ENCODE measurements at regions not wholly inside any gene's neighbourhood (a gene's known extent, or its start where the extent isn't known, plus 50 kb on each side); places are given as distances from the start of the nearest gene placed in this dataset.
"Not testable (repeated sequence)": the region's sequence is repeated elsewhere in the genome, so short reads cannot be mapped to it uniquely, and the experiment has no call there.

DNA sequence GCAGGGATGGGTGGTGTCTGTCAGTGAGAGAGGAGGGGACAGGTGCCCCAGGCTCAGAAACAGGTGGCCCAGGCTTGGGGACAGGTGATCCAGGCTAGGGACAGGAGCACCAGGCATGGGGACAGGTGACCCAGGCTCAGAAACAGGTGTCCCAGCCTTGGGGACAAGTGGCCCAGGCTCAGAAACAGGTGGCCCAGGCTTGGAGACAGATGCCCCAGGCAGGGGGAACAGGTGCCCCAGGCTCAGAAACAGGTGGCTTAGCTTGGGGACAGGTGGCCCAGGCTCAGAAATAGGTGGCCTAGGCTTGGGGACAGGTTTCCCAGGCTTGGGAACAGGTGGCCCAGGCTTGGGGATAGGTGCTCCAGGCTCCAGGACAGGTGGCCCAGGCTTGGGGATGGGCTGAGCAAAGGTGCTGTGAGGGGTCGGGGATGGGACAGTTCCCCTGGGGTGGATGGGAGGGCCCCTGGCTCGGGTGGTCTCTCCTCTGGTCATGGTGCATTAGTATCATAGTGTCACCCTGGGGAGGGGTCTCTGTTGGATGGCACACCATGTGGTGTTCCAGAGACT, 87.7 kb upstream of the C1orf174 start:
- intact Hi-C loops (cut with DNase I) = no loop called here
- ATAC-seq = no peak
- no peak for DNase-seq (ENCODE audit: low spot score)

DNA sequence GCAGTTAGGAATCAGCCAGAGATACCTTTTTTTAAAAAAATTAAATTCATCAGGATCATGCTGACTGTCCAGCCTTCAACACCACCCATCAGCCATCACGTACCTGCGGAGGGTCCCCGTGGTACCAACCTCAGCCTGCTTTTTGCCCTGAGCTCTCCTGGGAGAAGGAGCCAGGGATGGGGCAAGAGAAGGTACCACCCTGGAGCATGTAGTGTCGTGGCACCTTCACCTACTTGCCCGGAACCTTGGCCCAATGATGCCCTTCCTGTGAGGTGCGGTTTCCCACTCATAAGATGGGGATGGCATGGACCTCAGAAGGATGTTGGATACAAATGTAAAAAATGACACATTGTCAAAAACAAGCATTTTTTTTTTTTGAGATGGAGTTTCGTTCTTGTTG, 88.4 kb upstream of the C1orf174 start:
- intact Hi-C loops (cut with DNase I) = no loop called here
- no peak for DNase-seq (ENCODE audit: low spot score)
- ATAC-seq = no peak

DNA sequence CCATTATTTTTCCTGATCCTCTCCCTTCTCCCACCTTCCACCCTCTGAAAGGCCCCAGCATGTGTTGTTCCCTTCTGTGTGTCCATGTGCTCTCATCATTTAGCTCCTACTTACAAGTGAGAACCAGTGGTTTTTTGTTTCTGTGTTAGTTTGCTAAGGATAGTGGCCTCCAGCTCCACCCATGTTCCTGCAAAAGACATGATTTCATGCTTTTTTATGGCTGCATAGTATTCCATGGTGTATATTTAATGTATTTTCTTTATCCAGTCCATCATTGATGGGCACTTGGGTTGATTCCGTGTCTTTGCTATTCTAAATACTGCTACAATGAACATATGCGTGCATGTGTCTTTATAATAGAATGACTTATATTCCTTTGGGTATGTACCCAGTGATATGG, 89.4 kb upstream of the C1orf174 start:
- intact Hi-C loops (cut with DNase I) = no loop called here
- ATAC-seq (no peak), DNase-seq (ENCODE audit: low spot score) (no peak)

DNA sequence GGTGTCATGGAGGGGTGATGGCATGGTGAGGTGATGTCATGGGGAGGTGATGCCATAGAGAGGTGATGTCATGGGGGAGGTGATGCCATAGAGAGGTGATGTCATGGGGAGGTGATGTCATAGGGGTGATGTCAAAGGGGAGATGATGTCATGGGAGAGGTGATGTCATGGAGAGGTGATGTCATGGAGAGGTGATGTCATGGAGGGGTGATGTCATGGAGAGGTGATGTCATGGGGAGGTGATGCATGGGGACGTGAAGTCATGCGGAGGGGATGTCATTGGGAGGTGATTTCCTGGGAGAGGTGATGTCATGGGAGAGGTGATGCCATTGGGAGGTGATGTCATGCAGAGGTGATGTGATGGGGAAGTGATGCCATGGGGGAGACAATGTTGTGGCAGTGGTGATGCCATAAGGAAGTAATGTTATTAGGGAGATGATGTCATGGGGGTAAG, 92.1 kb upstream of the C1orf174 start:
- DNase-seq (ENCODE audit: low spot score) = no peak

DNA sequence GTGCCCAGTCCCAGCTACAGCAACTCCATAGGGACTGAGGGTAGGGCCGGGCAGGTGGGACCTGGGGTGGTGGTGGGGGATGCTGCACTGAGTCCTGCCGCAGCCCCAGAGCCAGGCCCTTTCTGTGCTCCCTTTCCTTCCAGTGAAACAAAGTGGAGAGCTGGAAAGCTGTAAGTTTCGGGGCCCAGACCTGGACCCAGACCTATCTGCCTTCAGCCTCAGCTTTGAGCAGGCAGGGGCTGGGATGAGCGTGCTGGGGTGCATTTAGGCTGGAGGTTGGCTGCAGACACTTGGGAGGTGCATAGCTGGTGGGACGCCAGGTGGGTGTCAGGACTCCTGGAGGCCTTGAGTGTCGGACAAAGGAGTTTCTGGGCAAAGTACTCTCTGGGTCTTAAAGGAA, 92.7 kb upstream of the C1orf174 start:
- intact Hi-C loops (cut with DNase I) = no loop called here
- no peak for ATAC-seq

More for the DNA sequence above, 92.1 kb upstream of the C1orf174 start:
- intact Hi-C loops (cut with DNase I) = no loop called here
- ATAC-seq = no peak

DNA sequence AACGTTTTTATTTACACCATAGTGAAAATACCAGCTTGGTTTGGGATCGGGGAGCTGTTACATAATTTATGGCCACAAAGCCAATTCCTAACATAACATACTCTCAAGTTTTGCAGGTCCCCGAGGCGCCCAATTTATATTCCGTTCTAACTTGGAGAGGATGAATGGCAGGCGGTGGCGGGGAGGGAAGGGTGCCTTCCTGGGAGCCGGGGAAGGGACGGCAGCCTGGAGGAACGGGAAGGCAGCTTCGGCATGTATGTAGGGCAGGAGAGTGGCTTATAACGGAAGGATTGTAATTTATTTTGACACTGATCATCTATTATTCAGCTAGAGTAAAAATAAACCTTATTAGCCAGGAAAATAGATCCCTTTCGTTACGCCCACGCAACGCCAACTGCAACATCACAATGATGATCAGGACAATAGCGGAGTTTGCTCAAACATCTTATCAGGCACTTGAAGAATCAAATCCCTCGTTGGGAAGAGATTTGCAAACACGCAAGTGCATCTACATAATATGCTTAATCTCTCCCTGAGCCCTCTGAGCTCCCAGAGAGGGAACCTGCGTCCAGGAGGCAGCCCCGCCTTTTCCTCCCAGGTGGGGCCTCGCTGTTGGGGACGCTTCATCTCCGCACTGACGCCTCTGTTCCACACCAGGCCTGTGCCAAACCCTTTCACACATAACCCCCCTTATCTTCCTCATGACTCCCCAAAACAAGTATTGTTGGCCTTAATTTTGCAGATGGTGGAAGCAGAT, 93.7 kb upstream of the C1orf174 start:
- DNase-seq (ENCODE audit: low spot score) (no peak), ATAC-seq (no peak)
- intact Hi-C loops (cut with DNase I) = no loop called here

More for the DNA sequence above, 92.7 kb upstream of the C1orf174 start:
- no peak for DNase-seq (ENCODE audit: low spot score)

DNA sequence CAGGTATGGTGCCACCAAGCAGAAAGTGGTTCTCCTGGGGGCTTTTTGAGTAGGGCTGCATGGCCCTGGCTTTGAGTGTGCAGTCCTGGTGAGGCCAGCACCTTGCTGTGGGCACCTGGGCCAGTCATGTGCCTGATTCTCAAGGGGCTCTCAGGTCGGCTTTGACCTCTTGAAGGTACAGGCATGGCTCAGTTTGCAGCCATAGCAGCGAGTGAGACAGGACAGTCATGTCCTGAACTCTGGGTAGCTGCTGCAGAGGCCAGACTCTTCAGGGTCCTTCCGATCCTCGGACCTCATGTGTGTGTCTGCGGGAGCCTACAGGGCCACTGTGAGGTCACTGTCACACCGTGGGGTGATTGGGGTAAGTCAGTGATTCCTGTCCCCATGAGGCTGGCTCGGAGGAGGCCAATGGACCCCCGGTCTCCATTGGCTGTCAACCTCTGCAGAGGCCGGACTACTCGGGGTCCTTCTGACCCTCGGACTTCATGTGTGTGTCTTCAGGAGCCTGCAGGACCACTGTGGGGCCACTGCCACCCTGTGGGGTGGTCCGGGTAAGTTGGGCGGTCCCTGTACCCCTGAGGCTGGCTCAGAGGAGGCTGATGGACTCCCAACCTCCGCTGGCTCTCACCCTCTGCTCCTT, 95.2 kb upstream of the C1orf174 start:
- ATAC-seq (no peak), DNase-seq (ENCODE audit: low spot score) (no peak)
- intact Hi-C loops (cut with DNase I) = no loop called here

DNA sequence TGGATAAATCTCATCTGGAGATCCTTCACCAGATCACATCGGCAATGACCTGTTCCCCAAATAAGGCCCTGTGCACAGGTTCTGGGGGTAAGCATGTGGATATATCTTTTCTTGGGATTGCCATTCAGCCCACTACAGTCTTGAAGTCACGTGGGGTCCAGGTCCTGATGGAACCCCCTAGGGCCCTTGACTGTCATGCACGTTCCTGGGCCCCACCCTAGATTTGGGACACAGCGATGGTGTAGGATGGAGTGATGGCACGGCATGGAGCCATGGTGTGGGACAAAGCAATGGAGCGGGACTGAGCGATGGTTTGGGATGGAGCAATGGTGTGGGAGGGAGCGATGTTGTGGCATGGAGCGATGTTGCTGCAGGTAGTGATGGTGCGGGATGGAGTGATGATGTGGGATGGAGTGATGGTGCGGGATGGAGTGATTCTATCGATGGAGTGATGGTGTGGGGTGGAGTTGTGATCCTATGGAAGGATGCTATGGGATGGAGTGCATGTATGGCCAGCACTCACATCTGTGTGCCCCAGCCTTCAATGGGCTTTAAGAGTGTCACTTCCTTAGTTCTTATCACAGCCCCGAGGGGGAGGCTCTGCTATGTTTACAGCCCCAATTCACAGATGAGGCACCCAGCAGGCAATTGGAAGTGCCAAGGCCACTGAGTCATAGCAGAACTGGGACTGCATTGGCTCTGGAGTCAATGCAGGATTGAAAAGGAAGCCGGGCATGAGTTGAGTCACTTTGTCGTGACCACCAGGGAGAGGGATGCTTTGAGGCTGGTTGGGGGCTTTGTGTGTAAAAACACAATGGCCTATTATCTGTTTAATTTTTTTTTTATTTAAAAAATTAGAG, 97.0 kb upstream of the C1orf174 start:
- DNase-seq (ENCODE audit: low spot score) (no peak), ATAC-seq (no peak)

DNA sequence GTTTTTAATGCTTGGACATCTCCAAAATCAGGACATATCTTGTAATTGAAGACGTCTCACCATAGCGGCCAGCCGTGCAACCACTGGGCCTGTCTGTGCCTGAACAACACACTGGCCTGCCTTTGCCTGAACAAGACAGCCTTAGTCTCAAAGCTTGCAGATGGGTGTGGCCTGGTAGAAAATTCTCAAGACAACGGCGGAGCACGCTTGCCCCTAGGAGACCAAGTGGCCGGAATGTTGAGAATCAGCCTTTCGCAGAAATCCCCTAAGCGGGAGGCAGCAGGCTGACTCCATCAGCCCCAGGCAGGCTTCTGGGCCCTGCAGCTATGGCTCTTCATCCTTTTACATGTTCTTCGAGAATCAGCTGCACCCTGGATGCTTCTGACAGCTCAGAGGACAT, 98.0 kb upstream of the C1orf174 start:
- DNase-seq (ENCODE audit: low spot score) (no peak), ATAC-seq (no peak)
- intact Hi-C loops (cut with DNase I) = no loop called here

More for the DNA sequence above, 97.0 kb upstream of the C1orf174 start:
- intact Hi-C loops (cut with DNase I) = no loop called here

DNA sequence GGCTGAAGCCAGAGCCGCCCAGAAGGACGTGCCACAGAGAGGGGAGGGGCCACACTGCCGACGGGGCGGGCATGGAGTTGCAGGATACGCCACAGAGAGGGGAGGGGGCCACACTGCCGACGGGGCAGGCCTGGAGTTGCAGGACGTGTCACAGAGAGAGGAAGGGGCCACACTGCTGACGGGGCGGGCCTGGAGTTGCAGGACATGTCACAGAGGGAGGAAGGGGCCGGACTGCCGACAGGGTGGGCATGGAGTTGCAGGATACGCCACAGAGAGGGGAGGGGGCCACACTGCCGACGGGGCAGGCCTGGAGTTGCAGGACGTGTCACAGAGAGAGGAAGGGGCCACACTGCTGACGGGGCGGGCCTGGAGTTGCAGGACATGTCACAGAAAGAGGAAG, 99.4 kb upstream of the C1orf174 start:
- DNase-seq (ENCODE audit: low spot score); intact Hi-C loops (cut with DNase I); ATAC-seq: not testable (repeated sequence)

DNA sequence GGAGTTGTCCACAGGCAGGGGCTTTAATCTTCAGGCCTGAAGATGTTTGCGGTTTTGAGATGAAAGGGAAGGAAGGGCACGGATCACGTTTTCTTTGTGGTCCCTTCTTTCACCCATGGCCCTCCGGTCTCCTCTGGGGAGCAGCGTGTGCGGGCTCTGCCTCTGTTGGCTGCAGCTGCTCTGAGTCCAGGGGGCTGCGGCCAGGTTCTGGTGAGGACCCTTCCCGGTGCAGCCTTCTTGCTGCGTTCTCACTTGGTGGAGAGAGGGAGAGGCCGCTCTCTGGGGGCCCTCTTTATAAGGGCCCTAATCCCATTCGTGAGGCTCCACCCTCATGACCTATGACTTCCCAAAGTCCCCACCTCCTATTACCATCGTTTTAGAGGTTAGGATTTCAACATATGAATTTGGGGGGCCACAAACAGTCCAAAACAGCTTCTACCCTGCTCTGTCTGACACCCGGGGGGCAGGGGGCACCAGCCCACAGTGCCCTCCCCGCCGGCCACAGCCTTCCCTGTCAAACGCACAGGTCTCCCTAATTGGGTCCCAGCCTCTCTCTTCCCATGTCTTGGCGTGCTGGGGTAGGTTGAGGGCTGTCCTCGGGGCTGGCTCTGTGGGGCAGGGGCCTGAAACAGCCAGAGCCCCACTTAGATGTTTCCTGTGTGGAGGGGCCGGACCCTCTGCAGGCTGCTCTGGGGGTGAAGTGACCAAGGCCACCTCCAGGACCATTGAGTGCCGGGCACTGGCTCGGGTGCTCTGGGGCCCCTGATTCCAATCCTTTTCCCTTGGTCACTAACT, 100.1 kb upstream of the C1orf174 start:
- intact Hi-C loops (cut with DNase I) = no loop called here
- DNase-seq (ENCODE audit: low spot score) (no peak), ATAC-seq (no peak)

DNA sequence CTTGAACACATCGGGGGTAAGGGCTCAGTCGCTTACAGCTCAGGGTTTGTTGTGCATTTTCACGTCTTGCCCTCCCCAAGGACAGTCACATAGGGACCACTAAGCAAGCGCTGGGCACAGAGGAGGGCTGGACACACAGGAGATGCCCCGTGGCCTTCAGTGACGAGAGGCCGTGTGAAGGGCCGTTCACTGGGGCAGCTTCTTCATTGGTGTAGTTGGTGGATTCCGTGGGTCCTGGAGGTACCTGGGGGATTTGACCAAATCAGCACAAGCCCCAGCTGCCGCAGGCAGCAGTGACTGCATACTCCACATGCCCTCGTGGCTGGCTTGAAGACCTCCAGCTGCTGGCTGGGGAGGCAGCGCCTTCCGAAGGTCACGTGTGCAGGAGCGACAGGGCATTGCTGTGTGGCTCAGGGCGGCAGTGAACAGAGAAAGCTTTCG, 100.8 kb upstream of the C1orf174 start:
- intact Hi-C loops (cut with DNase I) = no loop called here
- no peak for ATAC-seq
- DNase-seq (ENCODE audit: low spot score) = peak; percentile 48

DNA sequence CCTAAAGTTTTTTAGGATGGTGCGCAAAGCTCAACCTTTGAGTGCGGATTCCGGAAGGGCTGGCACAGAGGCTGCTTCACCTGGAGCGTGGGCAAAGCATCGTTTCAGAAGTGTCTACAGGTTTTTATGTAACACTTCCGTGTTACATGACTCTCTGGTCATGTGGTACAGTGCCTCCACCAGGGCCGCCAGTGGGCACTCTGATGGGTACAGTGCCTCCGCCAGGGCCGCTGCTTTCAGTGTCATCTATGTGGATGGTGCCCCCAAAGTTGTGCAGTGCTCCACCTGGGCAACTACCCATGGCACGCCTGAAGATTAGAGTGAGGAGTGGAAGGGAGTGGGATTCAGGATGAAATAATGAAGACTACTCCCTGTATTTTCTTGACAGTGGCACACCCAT, 101.4 kb upstream of the C1orf174 start:
- DNase-seq (ENCODE audit: low spot score) (peak; percentile 40), ATAC-seq (no peak)
- intact Hi-C loops (cut with DNase I) = no loop called here

DNA sequence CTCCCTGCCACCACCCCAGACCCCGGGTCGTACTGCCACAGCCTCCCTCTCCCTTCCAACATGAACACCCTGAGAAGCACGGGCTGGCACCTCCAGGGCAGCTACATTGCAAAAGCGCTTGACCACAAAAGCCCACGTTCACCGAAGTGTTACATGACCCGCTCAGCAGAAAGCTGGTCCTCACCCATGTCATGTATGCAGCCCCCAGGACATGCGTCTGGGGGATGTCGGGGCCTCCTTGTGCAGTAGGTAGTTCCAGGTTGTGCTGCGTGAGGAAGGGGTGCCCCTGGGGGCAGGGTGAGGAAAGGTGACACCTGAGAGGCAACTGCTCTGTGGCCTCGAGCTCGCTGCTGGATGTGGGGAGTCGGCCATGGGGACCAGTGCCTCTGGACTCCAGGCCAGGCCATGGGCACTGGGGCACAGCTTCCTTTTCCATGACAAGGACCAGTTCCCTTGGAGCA, 102.0 kb upstream of the C1orf174 start:
- intact Hi-C loops (cut with DNase I) = no loop called here
- ATAC-seq = no peak
- peak; percentile 44 for DNase-seq (ENCODE audit: low spot score)

DNA sequence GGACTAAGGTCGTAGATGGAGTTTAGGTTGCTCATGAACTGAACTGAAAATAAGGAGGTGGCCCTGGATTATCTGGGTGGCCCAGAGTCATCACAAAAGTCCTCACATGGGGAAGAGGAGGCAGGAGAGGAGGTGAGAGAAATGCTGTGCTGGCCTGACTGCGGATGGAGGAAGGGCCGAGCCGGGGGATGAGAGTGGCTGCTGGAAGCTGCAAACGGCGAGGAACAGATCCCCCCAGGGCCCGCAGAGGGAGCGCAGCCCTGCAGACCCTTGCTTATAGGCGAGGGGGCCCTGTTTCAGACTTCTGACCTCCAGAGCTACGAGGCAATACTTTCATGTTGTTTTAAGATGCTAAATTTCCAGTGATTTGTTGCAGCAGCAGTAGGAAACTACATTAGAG, 102.7 kb upstream of the C1orf174 start:
- DNase-seq (ENCODE audit: low spot score) (peak; percentile 21), ATAC-seq (no peak)
- intact Hi-C loops (cut with DNase I) = no loop called here

DNA sequence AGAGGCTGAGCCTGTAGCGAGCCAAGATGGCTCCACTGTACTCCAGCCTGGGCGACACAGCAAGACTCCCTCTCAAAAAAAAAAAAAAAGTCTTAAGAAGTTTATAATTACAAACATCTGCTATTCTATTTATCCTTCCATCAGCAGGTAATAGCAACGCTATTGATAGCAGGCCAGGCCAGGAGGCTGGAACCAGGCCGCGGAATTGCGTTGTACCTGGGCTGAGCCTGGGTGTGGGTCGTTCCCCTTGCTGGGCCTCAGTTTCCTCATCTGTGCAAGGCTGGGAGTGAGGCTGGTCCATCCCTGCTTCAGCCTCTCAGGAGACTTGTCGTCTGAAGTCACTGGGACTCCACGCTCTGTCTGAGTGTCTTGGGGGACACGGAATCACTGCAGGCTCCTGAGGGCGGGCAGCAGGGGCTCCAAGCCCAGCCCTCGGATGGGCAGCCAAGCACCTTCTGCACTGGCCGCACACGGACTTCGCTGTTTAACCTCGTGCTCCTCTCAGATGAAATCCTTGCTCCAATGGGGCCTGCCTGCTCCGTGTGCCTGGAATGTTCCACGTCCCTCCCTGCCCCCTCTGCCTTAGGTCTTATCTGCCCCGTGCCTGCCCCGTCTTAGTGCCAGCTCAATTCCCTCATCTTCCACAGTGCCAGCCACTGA, 103.9 kb upstream of the C1orf174 start:
- ATAC-seq = no peak
- intact Hi-C loops (cut with DNase I) = no loop called here
- DNase-seq (ENCODE audit: low spot score) = peak; percentile 17

DNA sequence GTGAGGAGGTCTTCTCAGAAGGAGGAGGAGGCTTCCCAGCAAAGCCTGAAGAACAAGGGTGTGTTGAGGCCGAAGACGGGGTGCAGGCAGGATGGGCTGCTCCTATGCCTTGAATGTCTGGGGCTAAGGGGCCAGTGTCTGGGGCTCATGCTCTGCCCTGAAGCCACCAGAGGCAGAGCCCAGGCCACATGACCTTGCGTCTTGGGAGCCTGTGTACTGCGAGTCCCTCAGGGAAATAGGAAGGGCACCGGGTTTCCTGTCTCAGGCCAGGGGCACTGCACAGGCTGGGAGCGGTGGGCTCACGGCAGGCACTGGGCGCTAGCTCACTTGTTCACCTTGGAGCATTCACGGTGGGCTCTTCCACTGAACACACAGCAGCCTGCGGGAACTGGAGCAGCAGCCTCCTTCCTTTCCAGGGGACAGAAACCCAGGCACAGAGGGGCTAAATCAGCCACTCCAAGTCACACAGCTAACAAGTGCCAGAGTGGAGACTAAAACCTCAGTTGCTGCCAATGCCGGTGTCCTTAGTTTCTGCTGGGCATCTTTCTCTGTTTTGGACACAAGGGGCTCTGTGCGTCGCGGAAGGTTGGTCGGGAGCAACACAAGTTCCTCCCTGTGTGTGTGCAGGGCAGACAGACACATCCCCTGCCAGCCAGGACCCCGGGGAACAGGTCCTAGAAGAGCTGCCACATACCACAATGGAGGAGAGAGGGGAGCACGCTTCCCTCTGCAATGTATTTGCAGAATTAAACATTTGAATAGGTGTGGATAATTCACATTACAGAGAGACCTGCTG, 104.8 kb upstream of the C1orf174 start:
- ATAC-seq (no peak), DNase-seq (ENCODE audit: low spot score) (peak; percentile 26)
- intact Hi-C loops (cut with DNase I) = no loop called here

All from sciatic nerve (tissue), 2 donors.